ENCODE measurements at regions not wholly inside any gene's neighbourhood (a gene's known extent, or its start where the extent isn't known, plus 50 kb on each side); places are given as distances from the start of the nearest gene placed in this dataset.

DNA sequence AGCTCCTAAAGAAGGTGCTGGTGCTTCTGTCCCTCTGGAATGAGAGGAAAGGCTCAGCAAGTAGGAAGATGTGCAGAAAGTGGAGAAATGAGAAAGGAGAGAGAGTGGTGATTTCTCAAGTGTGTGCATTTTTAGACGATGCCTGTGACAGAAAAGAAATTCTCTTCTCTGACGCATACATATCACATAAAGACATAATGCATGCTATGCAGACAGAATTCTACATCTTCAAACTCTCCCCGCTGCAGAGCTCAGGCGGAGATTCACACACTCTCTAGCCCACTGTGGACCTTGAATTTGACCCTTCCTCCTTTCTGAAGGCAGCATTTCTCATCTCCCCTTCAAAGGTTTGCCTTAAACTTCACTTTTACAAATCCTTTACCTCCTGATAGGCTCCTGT is 52.0 kb upstream of the CAMK1G start:
- H3K27me3 ChIP-seq, result peaks cover 0 to 48% (median 15%) of the 10 kb centered on the region in 7 donors
- H3K4me3 ChIP-seq, result no peak overlapping the region
- no peaks in the 10 kb centered on the region for H3K9me3 ChIP-seq
- no peak for ATAC-seq
- H3K4me1 ChIP-seq, result no peaks in the 10 kb centered on the region
- intact Hi-C loops (cut with DNase I), result no loop called here
- no peak overlapping the region for H3K27ac ChIP-seq
- no peak for DNase-seq
- H3K36me3 ChIP-seq, result no peaks in the 10 kb centered on the region
- TF ChIP-seq, protein P1, sequence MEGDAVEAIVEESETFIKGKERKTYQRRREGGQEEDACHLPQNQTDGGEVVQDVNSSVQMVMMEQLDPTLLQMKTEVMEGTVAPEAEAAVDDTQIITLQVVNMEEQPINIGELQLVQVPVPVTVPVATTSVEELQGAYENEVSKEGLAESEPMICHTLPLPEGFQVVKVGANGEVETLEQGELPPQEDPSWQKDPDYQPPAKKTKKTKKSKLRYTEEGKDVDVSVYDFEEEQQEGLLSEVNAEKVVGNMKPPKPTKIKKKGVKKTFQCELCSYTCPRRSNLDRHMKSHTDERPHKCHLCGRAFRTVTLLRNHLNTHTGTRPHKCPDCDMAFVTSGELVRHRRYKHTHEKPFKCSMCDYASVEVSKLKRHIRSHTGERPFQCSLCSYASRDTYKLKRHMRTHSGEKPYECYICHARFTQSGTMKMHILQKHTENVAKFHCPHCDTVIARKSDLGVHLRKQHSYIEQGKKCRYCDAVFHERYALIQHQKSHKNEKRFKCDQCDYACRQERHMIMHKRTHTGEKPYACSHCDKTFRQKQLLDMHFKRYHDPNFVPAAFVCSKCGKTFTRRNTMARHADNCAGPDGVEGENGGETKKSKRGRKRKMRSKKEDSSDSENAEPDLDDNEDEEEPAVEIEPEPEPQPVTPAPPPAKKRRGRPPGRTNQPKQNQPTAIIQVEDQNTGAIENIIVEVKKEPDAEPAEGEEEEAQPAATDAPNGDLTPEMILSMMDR (IDR thresholded peaks at IDR 0.05), result no peak
- 62 to 70% methylated on average over 4 of the region's 4 CpGs for whole genome bisulfite sequencing, 2 donors

Small RNA genes in the stretch of these regions (microRNA-seq; reads per million reads assigned to microRNA genes)
- 1.2 to 12.8 reads per million in 2 donors for gene MIR205

Data from heart right ventricle (tissue), 16 donors.